HEK293T (cell line): ENCODE measurements at regions not wholly inside any gene's neighbourhood (a gene's known extent, or its start where the extent isn't known, plus 50 kb on each side); places are given as distances from the start of the nearest gene placed in this dataset.

Source experiments
- CTCF ChIA-PET: fragments of 350-600 bp; formaldehyde crosslinking; extraction: SDS; loops from one replicate; lab custom pipeline; 2021; ENCODE audit warnings: antibody characterized with exemption, inconsistent platforms; lab: Yijun Ruan, JAX
- POLR2A ChIA-PET: fragments of 350-600 bp; formaldehyde crosslinking; extraction: SDS; loops from one replicate; lab custom pipeline; 2020; ENCODE audit warnings: antibody characterized with exemption, inconsistent platforms; lab: Yijun Ruan, JAX
- DNase-seq: peaks from one replicate; pipeline ENCODE4 v3.0.0; 2012; ENCODE audit warnings: mixed read lengths; ENCODE audit errors: extremely low spot score
- ARNT ChIP-seq: fragments of 450-650 bp; IDR thresholded peaks from 2 replicates; pipeline ENCODE4 v1.6.1; 2017; ENCODE audit warnings: mild to moderate bottlenecking
- BHLHE40 ChIP-seq: fragments of 450-650 bp; IDR thresholded peaks from 2 replicates; pipeline ENCODE4 v1.6.1; 2016; ENCODE audit warnings: mild to moderate bottlenecking, moderate library complexity, borderline replicate concordance
- CTBP1 ChIP-seq: fragments of 450-650 bp; IDR thresholded peaks from 2 replicates; pipeline ENCODE4 v1.6.1; 2016; ENCODE audit warnings: borderline replicate concordance
- ELF4 ChIP-seq: fragments of 450-650 bp; IDR thresholded peaks from 2 replicates; pipeline ENCODE4 v1.6.1; 2017; ENCODE audit warnings: antibody characterized with exemption
- FOXA1 ChIP-seq: fragments of 450-650 bp; IDR thresholded peaks from 2 replicates; pipeline ENCODE4 v1.6.1; 2016; ENCODE audit warnings: mild to moderate bottlenecking
- FOXK2 ChIP-seq: fragments of 450-650 bp; IDR thresholded peaks from 2 replicates; pipeline ENCODE4 v1.6.1; 2016; ENCODE audit warnings: mild to moderate bottlenecking
- FOXM1 ChIP-seq: fragments of 450-650 bp; IDR thresholded peaks from 2 replicates; pipeline ENCODE4 v1.6.1; 2017; ENCODE audit warnings: mild to moderate bottlenecking, borderline replicate concordance
- HDGF ChIP-seq: fragments of 450-650 bp; IDR thresholded peaks from 2 replicates; pipeline ENCODE4 v1.6.1; 2017; ENCODE audit warnings: antibody characterized with exemption, borderline replicate concordance
- L3MBTL2 ChIP-seq: fragments of 450-650 bp; conservative IDR thresholded peaks from 2 replicates; pipeline ENCODE4 v1.6.1; 2016; ENCODE audit warnings: mild to moderate bottlenecking
- LEF1 ChIP-seq: fragments of 450-650 bp; IDR thresholded peaks from 2 replicates; pipeline ENCODE4 v1.6.1; 2017; ENCODE audit warnings: mild to moderate bottlenecking, borderline replicate concordance
- NFRKB ChIP-seq: fragments of 450-650 bp; IDR thresholded peaks from 2 replicates; pipeline ENCODE4 v1.6.1; 2016; ENCODE audit warnings: mild to moderate bottlenecking, moderate library complexity
- SP1 ChIP-seq: fragments of 450-650 bp; IDR thresholded peaks from 2 replicates; pipeline ENCODE4 v1.6.1; 2017
- SUZ12 ChIP-seq: fragments of 450-650 bp; IDR thresholded peaks from 2 replicates; pipeline ENCODE4 v1.6.1; 2016; ENCODE audit warnings: mild to moderate bottlenecking
- TARDBP ChIP-seq: fragments of 450-650 bp; IDR thresholded peaks from 2 replicates; pipeline ENCODE4 v1.6.1; 2016
- ZNF384 ChIP-seq: fragments of 450-650 bp; IDR thresholded peaks from 2 replicates; pipeline ENCODE4 v1.6.1; 2016
- TF ChIP-seq, protein P1 (sequence below): fragments of 450-650 bp; IDR thresholded peaks from 2 replicates; pipeline ENCODE4 v1.6.1; 2016

DNA sequence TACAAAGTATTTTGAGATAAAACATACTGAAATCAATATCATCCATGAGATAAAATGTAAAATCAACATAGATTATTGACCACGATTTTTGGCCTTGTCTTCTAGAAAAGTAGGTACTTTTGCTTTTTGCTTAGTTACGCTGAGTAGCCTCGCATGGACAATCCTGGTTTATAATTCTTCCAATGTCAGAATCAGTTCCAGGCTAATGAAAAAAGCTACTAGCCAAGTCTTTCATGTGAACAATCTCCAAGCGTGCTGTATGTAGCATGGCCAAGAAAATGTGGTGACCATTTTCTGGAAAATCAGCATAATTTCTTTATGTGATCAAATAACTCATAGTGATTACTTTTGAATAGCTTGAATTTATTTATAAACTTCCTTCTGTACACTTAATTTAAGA is 145.8 kb downstream of the NTMT2 start:
- ChIA-PET CTCF (no interaction called here), POLR2A (no interaction called here)
- no peak for TF ChIP-seq SP1
- TF ChIP-seq LEF1, result no peak
- no peak for TF ChIP-seq ZNF384
- no peak for TF ChIP-seq FOXM1
- TF ChIP-seq L3MBTL2, result no peak
- TF ChIP-seq, protein P1, sequence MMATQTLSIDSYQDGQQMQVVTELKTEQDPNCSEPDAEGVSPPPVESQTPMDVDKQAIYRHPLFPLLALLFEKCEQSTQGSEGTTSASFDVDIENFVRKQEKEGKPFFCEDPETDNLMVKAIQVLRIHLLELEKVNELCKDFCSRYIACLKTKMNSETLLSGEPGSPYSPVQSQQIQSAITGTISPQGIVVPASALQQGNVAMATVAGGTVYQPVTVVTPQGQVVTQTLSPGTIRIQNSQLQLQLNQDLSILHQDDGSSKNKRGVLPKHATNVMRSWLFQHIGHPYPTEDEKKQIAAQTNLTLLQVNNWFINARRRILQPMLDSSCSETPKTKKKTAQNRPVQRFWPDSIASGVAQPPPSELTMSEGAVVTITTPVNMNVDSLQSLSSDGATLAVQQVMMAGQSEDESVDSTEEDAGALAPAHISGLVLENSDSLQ, result no peak
- no peak for TF ChIP-seq FOXA1
- TF ChIP-seq NFRKB, result no peak
- TF ChIP-seq ARNT, result no peak
- DNase-seq, result no peak

DNA sequence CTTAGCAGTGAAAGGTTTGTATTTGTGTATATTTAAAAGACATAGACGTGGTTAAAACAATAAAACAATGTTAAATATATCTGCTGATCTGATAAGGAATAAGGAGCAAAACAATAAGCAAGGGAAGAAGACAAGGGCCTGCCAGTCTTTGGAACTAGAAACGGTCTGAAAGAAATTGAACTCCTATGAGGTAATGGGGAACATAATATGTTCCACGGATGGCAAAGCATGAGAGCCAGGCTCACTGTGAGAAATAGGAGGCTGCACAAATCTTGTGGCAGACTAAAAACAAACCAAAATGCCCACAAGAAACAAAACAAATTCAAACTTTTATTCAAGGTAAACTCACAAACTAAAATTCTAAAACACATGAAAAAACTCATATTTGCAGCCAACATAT is 150.5 kb downstream of the NTMT2 start:
- no peak for DNase-seq
- CTCF ChIA-PET, result no interaction called here
- POLR2A ChIA-PET, result no interaction called here
- TF ChIP-seq FOXK2 (no peak), ELF4 (no peak)

DNA sequence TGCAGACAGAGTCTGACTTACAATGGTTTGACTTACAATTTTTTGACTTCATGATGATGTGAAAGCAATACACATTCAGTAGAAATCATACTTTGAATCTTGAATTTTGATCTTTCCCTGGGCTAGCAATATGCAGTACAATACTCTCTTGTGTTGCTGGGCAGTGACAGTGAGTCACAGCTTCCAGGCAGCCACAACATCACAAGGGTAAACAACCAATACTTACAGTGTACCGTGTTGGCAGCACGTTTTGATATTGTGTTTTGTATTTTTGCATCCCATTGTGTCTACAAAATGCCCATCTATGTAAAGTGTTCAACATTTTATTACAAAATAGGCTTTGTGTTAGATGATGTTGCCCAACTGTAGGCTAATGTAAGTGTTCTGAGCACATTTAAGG is 150.9 kb downstream of the NTMT2 start:
- TF ChIP-seq CTBP1 (no peak), BHLHE40 (no peak), TARDBP (no peak), FOXM1 (no peak), FOXA1 (no peak), ELF4 (no peak), SUZ12 (no peak), ZNF384 (no peak), LEF1 (no peak), NFRKB (no peak), FOXK2 (no peak), HDGF (no peak), SP1 (no peak), L3MBTL2 (no peak), ARNT (no peak)
- TF ChIP-seq, protein P1, result no peak
- POLR2A ChIA-PET, result no interaction called here
- no peak for DNase-seq
- CTCF ChIA-PET, result no interaction called here

DNA sequence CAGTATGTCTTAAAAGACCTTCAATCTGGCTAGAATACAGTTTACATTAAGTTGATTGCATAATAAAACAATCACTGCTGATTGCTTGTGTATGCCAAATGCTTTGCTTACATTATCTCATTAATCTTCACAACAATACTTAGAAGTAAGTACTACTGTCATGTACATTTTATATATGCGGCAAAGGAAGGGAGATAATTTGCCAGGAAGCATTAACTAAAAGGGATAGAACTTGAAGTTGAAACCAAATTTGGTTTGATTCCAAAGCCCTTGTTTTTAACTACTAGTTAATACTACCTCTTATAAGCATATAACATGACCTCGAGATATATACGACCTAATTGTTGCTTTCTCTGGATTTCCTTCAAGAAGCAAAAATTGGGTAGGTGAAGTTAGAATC is 155.8 kb downstream of the NTMT2 start:
- TF ChIP-seq FOXM1 (no peak), L3MBTL2 (no peak), BHLHE40 (no peak), ZNF384 (no peak), FOXA1 (no peak), FOXK2 (no peak), NFRKB (no peak), HDGF (no peak), ELF4 (no peak), CTBP1 (no peak), LEF1 (no peak), SP1 (no peak), TARDBP (no peak), SUZ12 (no peak)
- TF ChIP-seq, protein P1, result no peak
- DNase-seq, result no peak
- POLR2A ChIA-PET, result no interaction called here
- CTCF ChIA-PET, result no interaction called here

DNA sequence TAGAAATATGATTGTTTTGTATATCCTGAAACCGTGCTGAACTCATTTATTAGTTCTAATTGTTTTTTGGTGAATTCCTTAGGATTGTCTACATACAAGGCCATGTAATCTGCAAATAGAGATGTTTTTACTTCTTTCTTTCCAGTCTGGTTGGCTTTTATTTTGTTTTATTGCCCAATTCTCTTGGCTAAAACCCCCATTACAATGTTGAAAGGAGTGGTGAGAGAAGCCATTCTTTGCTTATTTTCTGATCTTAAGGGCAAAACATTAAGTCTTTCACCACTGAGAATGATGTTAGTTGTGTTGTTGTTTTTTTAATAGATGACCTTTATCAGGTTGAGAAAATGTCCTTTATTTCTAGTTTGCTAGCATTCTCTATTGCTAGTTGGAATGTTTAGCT is 157.3 kb downstream of the NTMT2 start:
- POLR2A ChIA-PET, result no interaction called here
- TF ChIP-seq ZNF384, result no peak
- no peak for TF ChIP-seq LEF1
- TF ChIP-seq NFRKB, result no peak
- CTCF ChIA-PET, result no interaction called here
- DNase-seq, result no peak

DNA sequence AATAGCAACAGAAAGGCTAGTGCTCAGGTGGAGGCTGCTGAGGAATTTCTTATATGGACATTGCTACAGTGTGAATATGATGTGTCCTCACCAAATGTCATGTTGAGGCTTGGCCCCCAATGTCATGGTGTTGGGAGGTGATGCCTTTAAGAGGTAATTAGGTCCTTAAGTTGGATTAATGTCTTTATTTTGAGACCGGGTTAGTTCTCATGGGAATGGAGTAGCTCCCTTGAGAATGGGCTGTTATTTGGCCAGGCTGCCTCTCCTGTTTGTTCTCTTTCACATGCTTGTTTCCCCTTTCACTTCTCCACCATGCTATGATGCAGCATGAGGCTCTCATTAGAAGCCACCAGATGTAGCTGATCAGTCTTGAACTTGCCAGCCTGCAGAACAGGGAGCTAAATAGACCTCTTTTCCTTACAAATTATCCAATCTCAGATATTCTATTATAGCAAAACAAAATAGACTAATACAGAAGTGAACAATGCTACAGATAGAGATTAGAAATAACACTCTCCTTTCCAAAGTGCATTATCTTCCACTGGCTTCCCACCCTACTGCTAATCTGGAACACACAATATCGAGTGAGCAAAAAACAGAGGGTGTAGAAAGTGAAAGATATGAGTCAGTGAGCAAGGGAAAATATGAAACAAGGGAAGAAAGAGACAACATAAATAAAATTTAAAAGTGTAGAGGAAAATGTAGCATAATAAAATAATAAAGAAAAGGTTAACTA is 160.2 kb downstream of the NTMT2 start:
- CTCF ChIA-PET, result no interaction called here
- POLR2A ChIA-PET, result no interaction called here
- no peak for DNase-seq
- TF ChIP-seq FOXM1 (no peak), L3MBTL2 (no peak), SUZ12 (no peak), NFRKB (no peak), LEF1 (no peak), FOXA1 (no peak), SP1 (no peak), BHLHE40 (no peak)
- TF ChIP-seq, protein P1, result no peak
